HCT116 (cell line): ENCODE measurements at regions not wholly inside any gene's neighbourhood (a gene's known extent, or its start where the extent isn't known, plus 50 kb on each side); places are given as distances from the start of the nearest gene placed in this dataset.

ENCODE experiments used
- ATAC-seq: fragments of 200-7000 bp; cut with Tn5 transposase; 2 replicates; pipeline ENCODE4 v1.9.1; 2020; ENCODE audit warnings: mild to moderate bottlenecking, moderate library complexity
- BruUV-seq: library from RNA; stranded (reverse); fragments of 400-500 nt; replicated peaks from 2 replicates; lab custom pipeline; 2021; lab: Mats Ljungman, UMichigan
- CTCF ChIA-PET: fragments of 300-600 bp; sonication (Branson Sonifier 250); formaldehyde crosslinking; loops from one replicate; lab custom pipeline; 2021; ENCODE audit warnings: antibody characterized with exemption; lab: Charles Lee
- POLR2A ChIA-PET: fragments of 300-600, 350-600 bp; sonication (Branson Sonifier 250); formaldehyde crosslinking; loops from one replicate; lab custom pipeline; 2021; ENCODE audit warnings: antibody characterized with exemption; lab: Charles Lee
- RAD21 ChIA-PET, 2 experiments: fragments of 300-600 bp; sonication (Branson Sonifier 250); formaldehyde crosslinking; loops; one replicate each; lab custom pipeline; 2023; ENCODE audit warnings: low total read pairs in 2 of 2; ENCODE audit not compliant: uncharacterized antibody in 2 of 2, unreplicated experiment in 2 of 2, low non-redundant PET in 1 of 2; lab: Charles Lee
- DNase-seq: peaks from one replicate; pipeline ENCODE4 v3.0.0-alpha.2; 2010; ENCODE audit warnings: low read depth, low spot score
- H2AFZ ChIP-seq: fragments of 200-600 bp; shearing (Covaris generic), sonication (generic); 2 replicates; pipeline ENCODE4 v1.6.1; 2017; ENCODE audit warnings: low read depth, mixed run types, mixed read lengths, antibody characterized with exemption, low read length; ENCODE audit not compliant: poor library complexity, severe bottlenecking
- H3K27ac ChIP-seq: 2 replicates; pipeline ENCODE4 v1.5.1; 2012; ENCODE audit warnings: low read depth, low read length
- H3K27me3 ChIP-seq: fragments of 200-600 bp; sonication (generic); 2 replicates; pipeline ENCODE4 v1.6.1; 2016; ENCODE audit warnings: mixed run types, low read length, mixed read lengths; ENCODE audit not compliant: insufficient read depth
- H3K36me3 ChIP-seq, 2 experiments: fragments of 200-500 bp in 1 of 2; fragments of 200-600 bp in 1 of 2; sonication (Bioruptor generic) in 1 of 2; sonication (generic) in 1 of 2; 2 replicates each; pipeline versions ENCODE4 v1.5.1 to v1.6.1; 2014 to 2016; ENCODE audit warnings: low read length in 2 of 2, inconsistent platforms in 1 of 2, mixed read lengths in 1 of 2, mixed run types in 1 of 2; ENCODE audit not compliant: insufficient read depth in 2 of 2, control insufficient read depth in 1 of 2
- H3K4me1 ChIP-seq, 2 experiments: fragments of 200-600 bp in 1 of 2; sonication (generic) in 1 of 2; 2 replicates each; pipeline versions ENCODE4 v1.5.1 to v1.6.1; 2012 to 2017; ENCODE audit warnings: low read length in 2 of 2, inconsistent platforms in 1 of 2, mild to moderate bottlenecking in 1 of 2, mixed read lengths in 1 of 2, mixed run types in 1 of 2, moderate library complexity in 1 of 2; ENCODE audit not compliant: insufficient read depth in 2 of 2, control insufficient read depth in 1 of 2
- H3K4me2 ChIP-seq: fragments of 200-600 bp; sonication (generic); 2 replicates; pipeline ENCODE4 v1.6.1; 2017; ENCODE audit warnings: mixed run types, low read length, mixed read lengths
- H3K4me3 ChIP-seq, 2 experiments: fragments of 200-600 bp in 1 of 2; sonication (generic) in 1 of 2; replicated peaks in 1 of 2; 2 replicates each; pipeline ENCODE4 v1.5.1; 2011 to 2016; ENCODE audit warnings: low read length in 2 of 2, control low read depth in 1 of 2, low read depth in 1 of 2, mild to moderate bottlenecking in 1 of 2, mixed read lengths in 1 of 2, mixed run types in 1 of 2
- H3K79me2 ChIP-seq: fragments of 200-600 bp; sonication (generic); 2 replicates; pipeline ENCODE4 v1.6.1; 2017; ENCODE audit warnings: mild to moderate bottlenecking, mixed run types, low read length, moderate library complexity, mixed read lengths; ENCODE audit not compliant: insufficient read depth
- H3K9ac ChIP-seq: fragments of 200-600 bp; sonication (generic); 2 replicates; pipeline ENCODE4 v1.6.1; 2016; ENCODE audit warnings: low read length, mixed read lengths
- H3K9me2 ChIP-seq: fragments of 200-600 bp; sonication (generic), shearing (Covaris generic); 2 replicates; pipeline ENCODE4 v1.6.1; 2017; ENCODE audit warnings: mixed run types, mild to moderate bottlenecking, moderate library complexity; ENCODE audit not compliant: insufficient read depth
- H3K9me3 ChIP-seq, 2 experiments: fragments of 200-500 bp in 1 of 2; fragments of 200-600 bp in 1 of 2; sonication (Bioruptor generic) in 1 of 2; sonication (generic) in 1 of 2; 2 replicates each; pipeline ENCODE4 v1.6.1; 2014 to 2017; ENCODE audit warnings: low read length in 2 of 2, mixed read lengths in 2 of 2, inconsistent platforms in 1 of 2, low read depth in 1 of 2, mild to moderate bottlenecking in 1 of 2, mixed run types in 1 of 2, moderate library complexity in 1 of 2; ENCODE audit not compliant: control insufficient read depth in 1 of 2, insufficient read depth in 1 of 2
- H4K20me1 ChIP-seq: fragments of 200-600 bp; sonication (generic), shearing (Covaris generic); 2 replicates; pipeline ENCODE4 v1.6.1; 2017; ENCODE audit warnings: mixed run types, mild to moderate bottlenecking, moderate library complexity; ENCODE audit not compliant: insufficient read depth
- CEBPB ChIP-seq: IDR thresholded peaks from 2 replicates; pipeline ENCODE4 v1.6.1; 2012; ENCODE audit warnings: low read depth
- EZH2 ChIP-seq: fragments of 200-600 bp; sonication (generic); IDR thresholded peaks from 2 replicates; pipeline ENCODE4 v1.6.1; 2017; ENCODE audit warnings: antibody characterized with exemption, mixed run types
- FOSL1 ChIP-seq: IDR thresholded peaks from 2 replicates; pipeline ENCODE4 v1.6.1; 2012; ENCODE audit warnings: low read depth
- POLR2A ChIP-seq: IDR thresholded peaks from 2 replicates; pipeline ENCODE4 v1.7.0; 2011; ENCODE audit warnings: borderline replicate concordance; ENCODE audit not compliant: insufficient read depth, insufficient read length; ENCODE audit errors: extremely low read depth
- RAD21 ChIP-seq: IDR thresholded peaks from 2 replicates; pipeline ENCODE4 v1.6.1; 2012; ENCODE audit warnings: low read depth, mild to moderate bottlenecking
- SIN3A ChIP-seq: IDR thresholded peaks from 2 replicates; pipeline ENCODE4 v1.6.1; 2012; ENCODE audit warnings: low read depth
- SP1 ChIP-seq: IDR thresholded peaks from 2 replicates; pipeline ENCODE4 v1.6.1; 2012; ENCODE audit warnings: low read depth
- intact Hi-C: fragments of 100-400 bp; cut with micrococcal nuclease; formaldehyde crosslinking; loops from 2 replicates; pipeline ENCODE4 v1.10.0; 2022
- TF ChIP-seq, protein P1 (sequence below): IDR thresholded peaks from 2 replicates; pipeline ENCODE4 v1.6.1; 2012
- TF ChIP-seq, protein P2 (sequence below): IDR thresholded peaks from 2 replicates; pipeline ENCODE4 v1.6.1; 2012
- TF ChIP-seq, protein P3 (sequence below), 3 experiments: fragments of 200-600 bp in 1 of 3; sonication (generic) in 1 of 3; IDR thresholded peaks in 2 of 3; conservative IDR thresholded peaks in 1 of 3; 2 replicates each; pipeline ENCODE4 v1.5.1; 2012 to 2017; ENCODE audit warnings: low read depth in 2 of 3, low read length in 2 of 3, antibody characterized with exemption in 1 of 3, borderline replicate concordance in 1 of 3, control low read depth in 1 of 3, mild to moderate bottlenecking in 1 of 3, mixed read lengths in 1 of 3, mixed run types in 1 of 3, moderate library complexity in 1 of 3; ENCODE audit not compliant: insufficient read depth in 1 of 3

DNA sequence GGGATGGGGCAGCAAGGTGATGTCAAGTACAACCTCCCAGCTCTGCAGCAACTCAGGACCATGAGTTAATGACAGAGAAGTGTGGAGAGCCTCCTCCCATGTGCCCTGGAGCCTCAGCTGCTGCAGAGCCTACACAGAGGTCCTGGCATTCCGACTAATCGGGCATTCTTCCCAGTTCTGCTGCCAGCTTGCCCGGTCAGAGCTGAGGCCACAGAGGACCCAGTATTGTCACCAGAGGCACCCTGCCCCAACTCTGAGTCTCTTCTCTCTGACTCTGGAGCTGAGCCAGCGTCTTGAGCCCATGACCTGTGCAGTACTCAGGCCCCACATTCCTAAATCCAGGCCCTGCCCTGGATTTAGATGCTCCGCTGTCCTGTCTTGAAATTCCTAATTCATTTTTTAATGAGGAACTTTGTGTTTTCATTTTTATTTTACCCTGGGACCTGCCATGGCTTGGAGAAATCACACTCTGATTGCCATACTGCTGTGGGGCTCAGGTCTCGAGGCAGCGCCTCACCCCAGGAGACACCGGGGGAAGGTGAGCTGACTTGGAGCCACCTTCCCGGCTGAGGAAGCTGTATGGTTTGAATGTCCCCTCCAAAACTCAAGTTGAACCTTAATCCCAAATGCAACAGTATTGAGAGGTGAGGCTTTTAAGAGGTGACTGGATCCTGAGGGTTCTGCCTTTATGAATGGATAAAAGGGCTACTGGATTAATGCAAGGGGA is 144.9 kb upstream of the ZNF507 start:
- H3K79me2 ChIP-seq, result no peaks in the 10 kb centered on the region
- no peak overlapping the region for H3K4me2 ChIP-seq
- no peaks in the 10 kb centered on the region for H3K36me3 ChIP-seq
- TF ChIP-seq POLR2A, result no peak
- TF ChIP-seq RAD21, result no peak
- no peak for TF ChIP-seq FOSL1
- TF ChIP-seq, protein P1, sequence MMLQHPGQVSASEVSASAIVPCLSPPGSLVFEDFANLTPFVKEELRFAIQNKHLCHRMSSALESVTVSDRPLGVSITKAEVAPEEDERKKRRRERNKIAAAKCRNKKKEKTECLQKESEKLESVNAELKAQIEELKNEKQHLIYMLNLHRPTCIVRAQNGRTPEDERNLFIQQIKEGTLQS, result no peak
- TF ChIP-seq, protein P2, sequence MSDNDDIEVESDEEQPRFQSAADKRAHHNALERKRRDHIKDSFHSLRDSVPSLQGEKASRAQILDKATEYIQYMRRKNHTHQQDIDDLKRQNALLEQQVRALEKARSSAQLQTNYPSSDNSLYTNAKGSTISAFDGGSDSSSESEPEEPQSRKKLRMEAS, result no peak
- TF ChIP-seq, protein P3, sequence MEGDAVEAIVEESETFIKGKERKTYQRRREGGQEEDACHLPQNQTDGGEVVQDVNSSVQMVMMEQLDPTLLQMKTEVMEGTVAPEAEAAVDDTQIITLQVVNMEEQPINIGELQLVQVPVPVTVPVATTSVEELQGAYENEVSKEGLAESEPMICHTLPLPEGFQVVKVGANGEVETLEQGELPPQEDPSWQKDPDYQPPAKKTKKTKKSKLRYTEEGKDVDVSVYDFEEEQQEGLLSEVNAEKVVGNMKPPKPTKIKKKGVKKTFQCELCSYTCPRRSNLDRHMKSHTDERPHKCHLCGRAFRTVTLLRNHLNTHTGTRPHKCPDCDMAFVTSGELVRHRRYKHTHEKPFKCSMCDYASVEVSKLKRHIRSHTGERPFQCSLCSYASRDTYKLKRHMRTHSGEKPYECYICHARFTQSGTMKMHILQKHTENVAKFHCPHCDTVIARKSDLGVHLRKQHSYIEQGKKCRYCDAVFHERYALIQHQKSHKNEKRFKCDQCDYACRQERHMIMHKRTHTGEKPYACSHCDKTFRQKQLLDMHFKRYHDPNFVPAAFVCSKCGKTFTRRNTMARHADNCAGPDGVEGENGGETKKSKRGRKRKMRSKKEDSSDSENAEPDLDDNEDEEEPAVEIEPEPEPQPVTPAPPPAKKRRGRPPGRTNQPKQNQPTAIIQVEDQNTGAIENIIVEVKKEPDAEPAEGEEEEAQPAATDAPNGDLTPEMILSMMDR (IDR thresholded peaks at IDR 0.05 in 2 of 3, conservative IDR thresholded peaks at IDR 0.05 in 1 of 3; ENCODE audit: borderline replicate concordance in 1 of 3, insufficient read depth in 1 of 3, low read depth in 2 of 3, low read length in 2 of 3), result no peak
- TF ChIP-seq SIN3A, result no peak
- no peak for TF ChIP-seq EZH2
- no peak for TF ChIP-seq SP1
- TF ChIP-seq CEBPB, result no peak
- ChIA-PET RAD21 (no interaction called here), CTCF (no interaction called here), POLR2A (no interaction called here)
- no peak overlapping the region for H3K9ac ChIP-seq
- DNase-seq (no peak), ATAC-seq (no peak)
- H3K27ac ChIP-seq, result no peak overlapping the region
- H3K9me3 ChIP-seq, result no peaks in the 10 kb centered on the region
- no peaks in the 10 kb centered on the region for H3K4me1 ChIP-seq
- no TSS peak for BruUV-seq
- no peaks in the 10 kb centered on the region for H4K20me1 ChIP-seq
- no peak overlapping the region for H2AFZ ChIP-seq
- H3K9me2 ChIP-seq, result no peaks in the 10 kb centered on the region
- H3K4me3 ChIP-seq, result no peak overlapping the region
- H3K27me3 ChIP-seq, result no peaks in the 10 kb centered on the region
- intact Hi-C loops, result no loop called here
